GM23248 (cell line): ENCODE measurements at regions not wholly inside any gene's neighbourhood (a gene's known extent, or its start where the extent isn't known, plus 50 kb on each side); places are given as distances from the start of the nearest gene placed in this dataset.
A peak's percentile ranks its signal among the peaks of the same experiment; 100 is the strongest.

ENCODE experiments used
- DNase-seq: peaks from one replicate; pipeline ENCODE4 v3.0.0-alpha.2; 2015
- H2AFZ ChIP-seq: fragments of 200-600 bp; sonication (generic); 2 replicates; pipeline ENCODE4 v1.6.1; 2016; ENCODE audit warnings: antibody characterized with exemption
- H3F3A ChIP-seq: fragments of 200-600 bp; sonication (generic); 2 replicates; pipeline ENCODE4 v1.6.1; 2016; ENCODE audit warnings: mild to moderate bottlenecking, antibody characterized with exemption, mixed run types; ENCODE audit not compliant: insufficient read depth
- H3K27ac ChIP-seq: fragments of 200-600 bp; sonication (generic); 2 replicates; pipeline ENCODE4 v1.5.1; 2016; ENCODE audit warnings: mild to moderate bottlenecking
- H3K27me3 ChIP-seq: fragments of 200-600 bp; sonication (generic); replicated peaks from 2 replicates; pipeline ENCODE4 v1.6.1; 2016; ENCODE audit warnings: mild to moderate bottlenecking; ENCODE audit not compliant: insufficient read depth
- H3K36me3 ChIP-seq: fragments of 200-600 bp; sonication (generic); 2 replicates; pipeline ENCODE4 v1.6.1; 2016; ENCODE audit warnings: low read depth, mild to moderate bottlenecking
- H3K4me1 ChIP-seq: fragments of 200-600 bp; sonication (generic); 2 replicates; pipeline ENCODE4 v1.6.1; 2016; ENCODE audit warnings: mild to moderate bottlenecking; ENCODE audit not compliant: insufficient read depth
- H3K4me2 ChIP-seq: fragments of 200-600 bp; sonication (generic); one replicate; pipeline ENCODE4 v1.6.1; 2016; ENCODE audit warnings: mild to moderate bottlenecking; ENCODE audit not compliant: unreplicated experiment
- H3K4me3 ChIP-seq: fragments of 200-600 bp; sonication (generic); 2 replicates; pipeline ENCODE4 v1.5.1; 2016; ENCODE audit warnings: mild to moderate bottlenecking
- H3K79me2 ChIP-seq: fragments of 200-600 bp; sonication (generic); 2 replicates; pipeline ENCODE4 v1.6.1; 2016; ENCODE audit warnings: mild to moderate bottlenecking; ENCODE audit not compliant: insufficient read depth
- H3K9ac ChIP-seq: fragments of 200-600 bp; sonication (generic); 2 replicates; pipeline ENCODE4 v1.6.1; 2016; ENCODE audit warnings: mild to moderate bottlenecking
- H3K9me2 ChIP-seq: fragments of 200-600 bp; sonication (generic); 2 replicates; pipeline ENCODE4 v1.6.1; 2016; ENCODE audit warnings: mixed run types, mild to moderate bottlenecking, moderate library complexity; ENCODE audit not compliant: insufficient read depth
- H3K9me3 ChIP-seq: fragments of 200-600 bp; sonication (generic); one replicate; pipeline ENCODE4 v1.6.1; 2017; ENCODE audit warnings: low read depth
- H4K20me1 ChIP-seq: fragments of 200-600 bp; sonication (generic); 2 replicates; pipeline ENCODE4 v1.6.0; 2016; ENCODE audit not compliant: insufficient read depth
- EZH2 ChIP-seq: fragments of 200-600 bp; sonication (generic); IDR thresholded peaks from 2 replicates; pipeline ENCODE4 v1.6.1; 2018; ENCODE audit warnings: antibody characterized with exemption, mild to moderate bottlenecking; ENCODE audit not compliant: insufficient read depth, poor library complexity, severe bottlenecking
- EZH2phosphoT487 ChIP-seq: fragments of 200-600 bp; sonication (generic); IDR thresholded peaks from 2 replicates; pipeline ENCODE4 v1.6.1; 2018; ENCODE audit warnings: antibody characterized with exemption, moderate library complexity, mild to moderate bottlenecking, low read depth; ENCODE audit not compliant: insufficient read depth
- WGBS, 2 experiments: methylation state at CpG; one replicate each; pipeline ENCODE4 v1.1.6; 2015 to 2017; ENCODE audit warnings: low lambda C conversion rate in 2 of 2, low coverage in 1 of 2; ENCODE audit errors: missing lambda C conversion rate in 2 of 2; 5-methylcytosine and 5-hydroxymethylcytosine counted together
- in situ Hi-C: fragments of 300-500 bp; cut with MboI; formaldehyde crosslinking; loops from 2 replicates; pipeline ENCODE4 v1.15.0; 2020

- Histone ChIP-seq H3K9me2 (no peaks in the 10 kb centered on the region), H3K4me1 (peaks cover 44% of the 10 kb centered on the region), H3K27ac (peak overlapping the region; percentile 78), H3F3A (peaks cover 45% of the 10 kb centered on the region), H4K20me1 (no peaks in the 10 kb centered on the region), H3K9ac (peak overlapping the region; percentile 39), H3K27me3 (no peaks in the 10 kb centered on the region), H3K36me3 (no peaks in the 10 kb centered on the region), H3K79me2 (no peaks in the 10 kb centered on the region), H2AFZ (no peak overlapping the region), H3K4me3 (peak overlapping the region; percentile 19), H3K4me2 (peak overlapping the region; percentile 72), H3K9me3 (no peaks in the 10 kb centered on the region)
- in situ Hi-C loops = no loop called here
- 1 to 2% methylated on average over 6 of the region's 6 CpGs for WGBS, 2 experiments
- TF ChIP-seq EZH2phosphoT487 (no peak), EZH2 (no peak)
- peak; percentile 91 for DNase-seq
These were observed 71.1 kb upstream of the ERRFI1 start for GRCh38 chr1:8097077-8097799.

DNA sequence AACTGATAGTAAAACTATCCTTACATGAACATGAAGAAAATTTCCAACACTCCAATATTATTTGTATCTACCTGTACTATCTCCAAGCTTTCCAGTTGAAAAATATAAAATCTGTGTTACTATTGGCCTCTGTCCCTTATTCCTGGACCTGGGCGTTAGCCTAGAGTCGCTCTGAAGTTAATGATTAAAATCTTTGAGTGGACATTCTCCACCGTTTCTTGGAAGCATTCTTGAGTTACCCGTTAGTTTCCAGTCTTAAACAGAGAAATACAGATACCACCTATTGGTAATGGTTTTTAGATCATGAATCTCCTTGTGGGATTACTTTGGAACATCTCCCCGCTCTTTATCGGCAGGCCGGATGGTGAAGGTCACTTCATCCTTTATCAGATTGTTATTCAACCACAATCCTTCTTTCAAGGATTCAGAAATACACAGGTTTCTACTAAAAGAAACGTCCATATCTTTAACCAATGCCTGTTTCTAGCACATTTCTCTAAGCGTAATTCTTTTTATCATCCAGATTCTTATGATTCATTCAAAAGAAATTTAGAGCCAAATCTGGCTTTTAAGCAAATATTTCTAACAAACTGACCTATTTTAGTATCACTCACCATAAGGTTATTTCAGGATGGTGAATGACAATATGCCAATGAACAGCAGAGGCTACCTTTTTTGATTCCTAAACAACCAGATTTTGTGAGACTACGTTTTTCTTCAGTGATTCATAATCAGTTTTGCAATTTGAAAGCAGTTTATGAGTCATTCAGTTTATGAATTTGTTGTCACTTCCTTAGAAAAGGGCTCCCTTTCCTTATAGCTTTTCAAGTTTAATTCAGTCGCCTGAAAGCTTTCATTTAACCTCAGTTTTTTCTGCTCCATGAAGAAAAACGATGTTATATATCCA lies 70.2 kb upstream of the ERRFI1 start:
- in situ Hi-C loops = no loop called here
- peaks cover 49% of the 10 kb centered on the region for H3K4me1 ChIP-seq
- peak; percentile 81 for DNase-seq

DNA sequence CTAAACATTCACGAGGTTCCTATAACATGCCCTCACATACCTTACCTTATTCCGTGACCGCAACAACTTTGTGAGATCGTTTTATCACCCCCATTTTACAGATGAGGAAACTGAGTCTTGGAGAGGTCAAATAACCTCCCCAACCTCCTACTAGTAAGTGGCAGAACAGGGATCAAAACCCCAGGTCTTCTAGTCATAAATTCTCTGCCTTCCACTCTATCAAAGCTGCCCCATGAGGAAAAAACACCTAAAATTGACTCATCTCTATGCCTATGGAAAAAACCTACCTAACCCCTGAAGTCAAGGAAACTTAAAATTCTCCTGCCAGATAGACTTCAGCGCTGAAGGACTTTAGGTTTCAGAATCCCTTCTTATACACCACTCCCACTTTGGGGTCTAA lies 69.5 kb upstream of the ERRFI1 start:
- Histone ChIP-seq H3K4me2 (peak overlapping the region; percentile 72), H3K4me1 (peaks cover 57% of the 10 kb centered on the region), H3K9ac (no peak overlapping the region), H4K20me1 (no peaks in the 10 kb centered on the region), H3K36me3 (no peaks in the 10 kb centered on the region), H3K4me3 (no peak overlapping the region), H3K9me2 (no peaks in the 10 kb centered on the region), H3K27me3 (no peaks in the 10 kb centered on the region), H3K9me3 (no peaks in the 10 kb centered on the region), H3K27ac (peak overlapping the region; percentile 78; the same call in 1 of the 2 replicates), H2AFZ (no peak overlapping the region), H3F3A (peaks cover 58% of the 10 kb centered on the region), H3K79me2 (no peaks in the 10 kb centered on the region)
- 96 to 98% methylated on average over 5 of the region's 5 CpGs for WGBS, 2 experiments
- TF ChIP-seq EZH2phosphoT487 (no peak), EZH2 (no peak)
- in situ Hi-C loops = no loop called here
- no peak for DNase-seq

More for the DNA sequence above, 70.2 kb upstream of the ERRFI1 start:
- H3K36me3 ChIP-seq = no peaks in the 10 kb centered on the region
- peak overlapping the region; percentile 19 for H3K4me3 ChIP-seq
- peak overlapping the region; percentile 78 for H3K27ac ChIP-seq
- no peaks in the 10 kb centered on the region for H3K9me3 ChIP-seq
- H3K79me2 ChIP-seq = no peaks in the 10 kb centered on the region
- H4K20me1 ChIP-seq = no peaks in the 10 kb centered on the region
- peaks cover 51% of the 10 kb centered on the region for H3F3A ChIP-seq
- 23 to 24% methylated on average over 12 of the region's 12 CpGs for WGBS, 2 experiments
- H3K27me3 ChIP-seq = no peaks in the 10 kb centered on the region
- no peak overlapping the region for H2AFZ ChIP-seq
- no peaks in the 10 kb centered on the region for H3K9me2 ChIP-seq
- TF ChIP-seq EZH2 = no peak
- TF ChIP-seq EZH2phosphoT487 = no peak
- peak overlapping the region; percentile 27 for H3K9ac ChIP-seq
- H3K4me2 ChIP-seq = peak overlapping the region; percentile 72

DNA sequence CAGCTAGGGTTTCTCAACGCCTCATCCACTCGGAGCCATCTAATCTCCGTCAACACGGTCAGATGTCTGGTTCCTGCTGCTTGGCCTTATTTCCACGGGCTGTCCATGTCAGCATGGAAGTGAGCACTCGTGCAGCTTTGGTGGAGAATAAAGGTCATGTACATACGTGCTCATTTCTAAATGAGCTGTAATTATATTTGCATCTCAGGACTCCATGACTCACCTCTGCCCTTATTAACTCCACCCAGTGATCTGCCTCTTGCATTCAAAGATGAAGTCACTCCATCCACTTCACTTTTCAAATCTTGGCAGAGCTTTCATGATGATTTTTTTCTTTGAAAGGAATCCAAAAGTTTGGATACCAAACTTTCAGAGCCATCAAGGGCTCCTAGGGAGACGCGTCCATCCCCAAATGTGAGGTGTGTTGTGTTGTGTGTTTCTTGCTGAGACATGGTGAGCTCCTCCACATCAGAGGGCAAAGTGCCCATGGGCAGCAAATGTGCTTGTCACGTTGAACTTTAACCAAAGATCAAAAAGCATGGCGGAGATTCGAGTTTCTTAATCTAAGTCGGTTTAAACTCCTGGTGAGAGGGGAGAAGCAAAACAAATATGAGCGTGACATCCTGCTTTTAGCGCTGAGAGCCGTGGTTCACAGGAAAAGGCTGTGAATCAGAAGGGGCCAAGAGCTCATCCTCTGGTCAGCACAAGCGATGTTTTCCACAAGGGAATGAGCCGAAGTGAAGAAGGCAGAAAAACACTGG lies 68.6 kb upstream of the ERRFI1 start:
- Histone ChIP-seq H3F3A (peaks cover 64% of the 10 kb centered on the region), H3K4me1 (peaks cover 63% of the 10 kb centered on the region), H3K9me2 (no peaks in the 10 kb centered on the region), H2AFZ (no peak overlapping the region), H3K4me3 (no peak overlapping the region), H3K4me2 (peak overlapping the region; percentile 3), H4K20me1 (no peaks in the 10 kb centered on the region), H3K36me3 (no peaks in the 10 kb centered on the region), H3K9ac (no peak overlapping the region), H3K27ac (no peak overlapping the region), H3K79me2 (no peaks in the 10 kb centered on the region), H3K9me3 (no peaks in the 10 kb centered on the region), H3K27me3 (no peaks in the 10 kb centered on the region)
- peak; percentile 87 for DNase-seq
- WGBS, 2 experiments = 79 to 80% methylated on average over 18 of the region's 18 CpGs
- in situ Hi-C loops = no loop called here
- no peak for TF ChIP-seq EZH2phosphoT487
- no peak for TF ChIP-seq EZH2
